H9 (cell line): ENCODE measurements at regions not wholly inside any gene's neighbourhood (a gene's known extent, or its start where the extent isn't known, plus 50 kb on each side); places are given as distances from the start of the nearest gene placed in this dataset.
A peak's percentile ranks its signal among the peaks of the same experiment; 100 is the strongest.

ENCODE experiments used
- DNase-seq: peaks from one replicate; pipeline ENCODE4 v3.0.0-alpha.2; 2017
- H2AFZ ChIP-seq: one replicate; pipeline ENCODE4 v1.6.1; 2013; ENCODE audit warnings: mild to moderate bottlenecking, low read length, control low read depth, moderate library complexity
- H2AK5ac ChIP-seq: 2 replicates; pipeline ENCODE4 v1.6.1; 2013; ENCODE audit warnings: low read length, control low read depth, mixed read lengths; ENCODE audit not compliant: insufficient read length
- H2BK120ac ChIP-seq: one replicate; pipeline ENCODE4 v1.6.1; 2013; ENCODE audit warnings: low read depth, mild to moderate bottlenecking, low read length, control low read depth, inconsistent platforms; ENCODE audit not compliant: poor library complexity, severe bottlenecking
- H2BK12ac ChIP-seq: 2 replicates; pipeline ENCODE4 v1.6.1; 2013; ENCODE audit warnings: low read length, control low read depth, mixed read lengths, low read depth; ENCODE audit not compliant: insufficient read length
- H2BK15ac ChIP-seq: 2 replicates; pipeline ENCODE4 v1.6.1; 2013; ENCODE audit warnings: low read depth, low read length, control low read depth
- H2BK20ac ChIP-seq: one replicate; pipeline ENCODE4 v1.6.1; 2013; ENCODE audit warnings: low read depth, mild to moderate bottlenecking, low read length, control low read depth, inconsistent platforms; ENCODE audit not compliant: poor library complexity, severe bottlenecking
- H2BK5ac ChIP-seq: 2 replicates; pipeline ENCODE4 v1.6.1; 2013; ENCODE audit warnings: low read length, control low read depth, mixed read lengths; ENCODE audit not compliant: insufficient read length
- H3K14ac ChIP-seq: 2 replicates; pipeline ENCODE4 v1.6.1; 2013; ENCODE audit warnings: low read length, control low read depth; ENCODE audit not compliant: insufficient read depth
- H3K18ac ChIP-seq: 2 replicates; pipeline ENCODE4 v1.6.1; 2013; ENCODE audit warnings: low read depth, mild to moderate bottlenecking, mixed read lengths, low read length, control low read depth; ENCODE audit not compliant: insufficient read length
- H3K23ac ChIP-seq: 2 replicates; pipeline ENCODE4 v1.6.1; 2013; ENCODE audit warnings: low read length, control low read depth, mixed read lengths, low read depth; ENCODE audit not compliant: insufficient read length
- H3K23me2 ChIP-seq: 2 replicates; pipeline ENCODE4 v1.6.1; 2013; ENCODE audit warnings: low read depth, mild to moderate bottlenecking, mixed read lengths, low read length, control low read depth; ENCODE audit not compliant: insufficient read length, poor library complexity, severe bottlenecking
- H3K27ac ChIP-seq: 2 replicates; pipeline ENCODE4 v1.5.1; 2013; ENCODE audit warnings: low read length, control low read depth, mixed read lengths, low read depth; ENCODE audit not compliant: insufficient read length
- H3K27me3 ChIP-seq: 2 replicates; pipeline ENCODE4 v1.6.1; 2013; ENCODE audit warnings: low read length, control low read depth, inconsistent platforms; ENCODE audit not compliant: insufficient read depth
- H3K4ac ChIP-seq: 2 replicates; pipeline ENCODE4 v1.6.1; 2013; ENCODE audit warnings: low read depth, mild to moderate bottlenecking, control low read depth, inconsistent platforms, low read length, moderate library complexity
- H3K4me1 ChIP-seq: 2 replicates; pipeline ENCODE4 v1.6.1; 2013; ENCODE audit warnings: low read length, control low read depth, inconsistent platforms; ENCODE audit not compliant: insufficient read depth
- H3K4me2 ChIP-seq: 2 replicates; pipeline ENCODE4 v1.6.1; 2013; ENCODE audit warnings: low read length, control low read depth, mixed read lengths; ENCODE audit not compliant: insufficient read length, insufficient read depth
- H3K56ac ChIP-seq: 2 replicates; pipeline ENCODE4 v1.6.1; 2013; ENCODE audit warnings: low read depth, mild to moderate bottlenecking, mixed read lengths, low read length, control low read depth; ENCODE audit not compliant: insufficient read length
- H3K79me1 ChIP-seq: 2 replicates; pipeline ENCODE4 v1.6.1; 2013; ENCODE audit warnings: low read depth, mild to moderate bottlenecking, moderate library complexity, low read length, control low read depth, inconsistent platforms; ENCODE audit not compliant: insufficient read depth, poor library complexity, severe bottlenecking
- H3K79me2 ChIP-seq: 2 replicates; pipeline ENCODE4 v1.6.1; 2013; ENCODE audit warnings: low read length, control low read depth, inconsistent platforms; ENCODE audit not compliant: insufficient read depth
- H3K9ac ChIP-seq: 2 replicates; pipeline ENCODE4 v1.6.1; 2013; ENCODE audit warnings: low read length, control low read depth, mixed read lengths; ENCODE audit not compliant: insufficient read length; ENCODE audit errors: extremely low read depth
- H3K9me3 ChIP-seq: one replicate; pipeline ENCODE4 v1.6.1; 2013; ENCODE audit warnings: low read depth, low read length, inconsistent platforms; ENCODE audit not compliant: control insufficient read depth
- H3T11ph ChIP-seq: one replicate; pipeline ENCODE4 v1.6.1; 2013; ENCODE audit warnings: mild to moderate bottlenecking, low read length, control low read depth, inconsistent platforms
- H4K20me1 ChIP-seq: one replicate; pipeline ENCODE4 v1.6.1; 2013; ENCODE audit not compliant: control insufficient read depth, insufficient read length, insufficient read depth
- H4K5ac ChIP-seq: 2 replicates; pipeline ENCODE4 v1.6.1; 2013; ENCODE audit warnings: low read depth, mild to moderate bottlenecking, mixed read lengths, low read length, control low read depth; ENCODE audit not compliant: insufficient read length
- H4K8ac ChIP-seq: replicated peaks from 2 replicates; pipeline ENCODE4 v1.6.1; 2013; ENCODE audit warnings: low read length, control low read depth, mixed read lengths, low read depth; ENCODE audit not compliant: insufficient read length
- H4K91ac ChIP-seq: 2 replicates; pipeline ENCODE4 v1.6.1; 2013; ENCODE audit warnings: low read depth, mild to moderate bottlenecking, moderate library complexity, mixed read lengths, low read length, control low read depth; ENCODE audit not compliant: insufficient read length
- H3K27ac Mint-ChIP-seq, 3 experiments: 2 replicates in 2 of 3; 3 replicates in 1 of 3; pipeline ENCODE4 v1.8.0; 2020 to 2021; ENCODE audit warnings: mixed read lengths in 3 of 3, mild to moderate bottlenecking in 1 of 3, moderate library complexity in 1 of 3
- H3K27me3 Mint-ChIP-seq: 2 replicates; pipeline ENCODE4 v1.8.0; 2021; ENCODE audit warnings: low read depth, mild to moderate bottlenecking, moderate library complexity, mixed read lengths
- H3K36me3 Mint-ChIP-seq, 3 experiments: 2 replicates in 2 of 3; 3 replicates in 1 of 3; pipeline ENCODE4 v1.8.0; 2020 to 2021; ENCODE audit warnings: low read depth in 3 of 3, mixed read lengths in 3 of 3; ENCODE audit not compliant: insufficient read depth in 1 of 3
- H3K4me1 Mint-ChIP-seq, 2 experiments: 2 replicates each; pipeline ENCODE4 v1.8.0; 2020; ENCODE audit warnings: mixed read lengths in 2 of 2
- H3K4me3 Mint-ChIP-seq, 2 experiments: 2 replicates in 1 of 2; 3 replicates in 1 of 2; pipeline ENCODE4 v1.8.0; 2020 to 2021; ENCODE audit warnings: mild to moderate bottlenecking in 2 of 2, mixed read lengths in 2 of 2, moderate library complexity in 1 of 2
- H3K9me3 Mint-ChIP-seq, 2 experiments: 2 replicates in 1 of 2; 3 replicates in 1 of 2; pipeline ENCODE4 v1.8.0; 2020; ENCODE audit warnings: mild to moderate bottlenecking in 2 of 2, mixed read lengths in 2 of 2, moderate library complexity in 1 of 2
- WGBS: extraction: QIAGEN DNeasy Blood & Tissue Kit; methylation state at CpG from one replicate; pipeline ENCODE4 v1.1.7; 2013; ENCODE audit warnings: missing lambda C conversion rate, low lambda C conversion rate, mixed read lengths; ENCODE audit not compliant: insufficient read length; ENCODE audit errors: extremely low coverage; 5-methylcytosine and 5-hydroxymethylcytosine counted together
- TF ChIP-seq, protein P1 (sequence below): fragments of 200-600 bp; sonication (generic); conservative IDR thresholded peaks from 3 replicates; pipeline ENCODE4 v1.8.0; 2021; ENCODE audit warnings: antibody characterized with exemption, mild to moderate bottlenecking

DNA sequence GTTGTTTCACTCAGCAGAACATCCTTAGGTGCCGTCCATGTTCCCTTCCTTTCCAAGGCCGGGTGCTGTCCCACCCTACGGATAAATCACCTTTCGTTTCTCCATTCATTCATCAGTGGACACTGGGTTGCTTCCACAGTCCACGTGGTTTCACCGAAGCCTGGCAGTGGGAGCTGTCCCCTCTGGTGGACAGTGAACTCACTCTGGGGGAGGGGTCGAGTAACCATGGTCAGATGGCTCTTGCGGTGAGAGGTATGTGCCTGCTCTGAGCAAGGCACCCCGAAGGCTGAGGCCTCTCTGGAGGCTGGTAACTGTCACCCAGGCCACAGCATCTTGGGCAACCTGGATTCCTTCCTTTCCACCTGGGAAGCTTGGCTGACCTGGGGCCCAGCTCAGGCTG is 61.5 kb upstream of the TWIST2 start:
- H3K4ac ChIP-seq = no peak overlapping the region
- H2AFZ ChIP-seq = no peak overlapping the region
- Mint-ChIP-seq H3K9me3 (peaks cover under 1 to 1% of the 10 kb centered on the region in 2 experiments; a peak in 3 of 5 replicates), H3K4me3 (no peak overlapping the region), H3K4me1 (peaks cover 15 to 16% of the 10 kb centered on the region in 2 experiments), H3K27me3 (peaks cover 15% of the 10 kb centered on the region), H3K27ac (0 out of 7 replicates have a peak overlapping the region, but pooled peaks of 1 of the 3 experiments have one; percentile 16), H3K36me3 (no peaks in the 10 kb centered on the region)
- no peak overlapping the region for H3K9ac ChIP-seq
- H2BK12ac ChIP-seq = no peak overlapping the region
- TF ChIP-seq, protein P1, sequence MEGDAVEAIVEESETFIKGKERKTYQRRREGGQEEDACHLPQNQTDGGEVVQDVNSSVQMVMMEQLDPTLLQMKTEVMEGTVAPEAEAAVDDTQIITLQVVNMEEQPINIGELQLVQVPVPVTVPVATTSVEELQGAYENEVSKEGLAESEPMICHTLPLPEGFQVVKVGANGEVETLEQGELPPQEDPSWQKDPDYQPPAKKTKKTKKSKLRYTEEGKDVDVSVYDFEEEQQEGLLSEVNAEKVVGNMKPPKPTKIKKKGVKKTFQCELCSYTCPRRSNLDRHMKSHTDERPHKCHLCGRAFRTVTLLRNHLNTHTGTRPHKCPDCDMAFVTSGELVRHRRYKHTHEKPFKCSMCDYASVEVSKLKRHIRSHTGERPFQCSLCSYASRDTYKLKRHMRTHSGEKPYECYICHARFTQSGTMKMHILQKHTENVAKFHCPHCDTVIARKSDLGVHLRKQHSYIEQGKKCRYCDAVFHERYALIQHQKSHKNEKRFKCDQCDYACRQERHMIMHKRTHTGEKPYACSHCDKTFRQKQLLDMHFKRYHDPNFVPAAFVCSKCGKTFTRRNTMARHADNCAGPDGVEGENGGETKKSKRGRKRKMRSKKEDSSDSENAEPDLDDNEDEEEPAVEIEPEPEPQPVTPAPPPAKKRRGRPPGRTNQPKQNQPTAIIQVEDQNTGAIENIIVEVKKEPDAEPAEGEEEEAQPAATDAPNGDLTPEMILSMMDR = no peak
- no peaks in the 10 kb centered on the region; the same call in 1 of the 2 replicates for H3K4me1 ChIP-seq
- no peak overlapping the region for H3K14ac ChIP-seq
- H4K5ac ChIP-seq = no peak overlapping the region
- H3K79me1 ChIP-seq = no peaks in the 10 kb centered on the region
- WGBS = no CpG with 5 or more reads among the region's 9 CpGs
- no peaks in the 10 kb centered on the region for H3K23me2 ChIP-seq
- no peak overlapping the region for H4K8ac ChIP-seq
- H4K20me1 ChIP-seq = no peaks in the 10 kb centered on the region
- H2BK15ac ChIP-seq = no peak overlapping the region
- no peak overlapping the region for H3K27ac ChIP-seq
- no peaks in the 10 kb centered on the region for H3K27me3 ChIP-seq
- H2AK5ac ChIP-seq = no peak overlapping the region
- H2BK20ac ChIP-seq = no peak overlapping the region
- no peaks in the 10 kb centered on the region for H3K9me3 ChIP-seq
- H3K18ac ChIP-seq = no peak overlapping the region
- H3K4me2 ChIP-seq = no peak overlapping the region
- no peak overlapping the region for H3K56ac ChIP-seq
- H2BK5ac ChIP-seq = no peak overlapping the region
- H4K91ac ChIP-seq = no peak overlapping the region
- DNase-seq = no peak
- no peak overlapping the region for H3K23ac ChIP-seq
- no peak overlapping the region for H3T11ph ChIP-seq
- no peak overlapping the region for H2BK120ac ChIP-seq
- H3K79me2 ChIP-seq = no peaks in the 10 kb centered on the region
